Neural cell (in vitro differentiated cells): ENCODE measurements at regions not wholly inside any gene's neighbourhood (a gene's known extent, or its start where the extent isn't known, plus 50 kb on each side); places are given as distances from the start of the nearest gene placed in this dataset.

Experiments used
- EP300 ChIP-seq: fragments of 450-650 bp; conservative IDR thresholded peaks from 2 replicates; pipeline ENCODE4 v1.6.1; 2014; ENCODE audit warnings: antibody characterized with exemption, mild to moderate bottlenecking, moderate library complexity; ENCODE audit not compliant: poor library complexity, severe bottlenecking
- EZH2 ChIP-seq: fragments of 200-600, 300-800 bp; shearing (Covaris generic), sonication (generic); IDR thresholded peaks from 2 replicates; pipeline ENCODE4 v1.6.1; 2014; ENCODE audit warnings: antibody characterized with exemption, low read length, borderline replicate concordance, mild to moderate bottlenecking; ENCODE audit not compliant: insufficient read depth, poor library complexity, severe bottlenecking
- POLR2AphosphoS5 ChIP-seq: IDR thresholded peaks from 2 replicates; pipeline ENCODE4 v1.6.1; 2012
- RAD21 ChIP-seq: fragments of 450-650 bp; conservative IDR thresholded peaks from 2 replicates; pipeline ENCODE4 v1.6.1; 2014; ENCODE audit warnings: antibody characterized with exemption, mild to moderate bottlenecking, moderate library complexity
- TAF1 ChIP-seq: IDR thresholded peaks from 2 replicates; pipeline ENCODE4 v1.6.1; 2012; ENCODE audit warnings: low read depth
- TF ChIP-seq, protein P1 (sequence below): fragments of 450-650 bp; IDR thresholded peaks from 2 replicates; pipeline ENCODE4 v1.5.1; 2014; ENCODE audit warnings: antibody characterized with exemption, mild to moderate bottlenecking, moderate library complexity; ENCODE audit not compliant: poor library complexity, severe bottlenecking
- TF ChIP-seq, protein P2 (sequence below): IDR thresholded peaks from 2 replicates; pipeline ENCODE4 v1.6.1; 2012; ENCODE audit warnings: borderline replicate concordance

DNA sequence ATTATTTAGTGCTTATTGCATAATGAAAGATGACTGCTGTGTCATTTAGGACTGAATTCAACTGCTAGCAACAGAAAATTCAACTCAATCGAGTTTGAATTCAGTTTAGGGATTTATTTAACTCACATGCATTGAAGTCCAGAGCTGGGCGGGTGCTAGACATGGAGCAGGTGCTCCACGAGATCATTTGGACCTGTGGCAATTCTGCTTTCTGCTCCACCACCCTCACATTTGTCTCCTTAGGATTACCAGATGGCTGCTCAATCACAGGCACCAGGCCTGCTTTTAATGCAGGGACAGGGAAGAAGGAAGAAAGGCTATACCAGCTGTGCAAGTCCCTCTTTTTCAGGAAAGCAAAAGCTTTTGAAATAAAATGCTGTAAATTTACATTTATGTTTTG lies 572.9 kb upstream of the SLC8A1 start:
- TF ChIP-seq, protein P1, sequence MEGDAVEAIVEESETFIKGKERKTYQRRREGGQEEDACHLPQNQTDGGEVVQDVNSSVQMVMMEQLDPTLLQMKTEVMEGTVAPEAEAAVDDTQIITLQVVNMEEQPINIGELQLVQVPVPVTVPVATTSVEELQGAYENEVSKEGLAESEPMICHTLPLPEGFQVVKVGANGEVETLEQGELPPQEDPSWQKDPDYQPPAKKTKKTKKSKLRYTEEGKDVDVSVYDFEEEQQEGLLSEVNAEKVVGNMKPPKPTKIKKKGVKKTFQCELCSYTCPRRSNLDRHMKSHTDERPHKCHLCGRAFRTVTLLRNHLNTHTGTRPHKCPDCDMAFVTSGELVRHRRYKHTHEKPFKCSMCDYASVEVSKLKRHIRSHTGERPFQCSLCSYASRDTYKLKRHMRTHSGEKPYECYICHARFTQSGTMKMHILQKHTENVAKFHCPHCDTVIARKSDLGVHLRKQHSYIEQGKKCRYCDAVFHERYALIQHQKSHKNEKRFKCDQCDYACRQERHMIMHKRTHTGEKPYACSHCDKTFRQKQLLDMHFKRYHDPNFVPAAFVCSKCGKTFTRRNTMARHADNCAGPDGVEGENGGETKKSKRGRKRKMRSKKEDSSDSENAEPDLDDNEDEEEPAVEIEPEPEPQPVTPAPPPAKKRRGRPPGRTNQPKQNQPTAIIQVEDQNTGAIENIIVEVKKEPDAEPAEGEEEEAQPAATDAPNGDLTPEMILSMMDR: no peak
- TF ChIP-seq TAF1 (no peak), EZH2 (no peak), POLR2AphosphoS5 (no peak), RAD21 (no peak), EP300 (no peak)
- TF ChIP-seq, protein P2, sequence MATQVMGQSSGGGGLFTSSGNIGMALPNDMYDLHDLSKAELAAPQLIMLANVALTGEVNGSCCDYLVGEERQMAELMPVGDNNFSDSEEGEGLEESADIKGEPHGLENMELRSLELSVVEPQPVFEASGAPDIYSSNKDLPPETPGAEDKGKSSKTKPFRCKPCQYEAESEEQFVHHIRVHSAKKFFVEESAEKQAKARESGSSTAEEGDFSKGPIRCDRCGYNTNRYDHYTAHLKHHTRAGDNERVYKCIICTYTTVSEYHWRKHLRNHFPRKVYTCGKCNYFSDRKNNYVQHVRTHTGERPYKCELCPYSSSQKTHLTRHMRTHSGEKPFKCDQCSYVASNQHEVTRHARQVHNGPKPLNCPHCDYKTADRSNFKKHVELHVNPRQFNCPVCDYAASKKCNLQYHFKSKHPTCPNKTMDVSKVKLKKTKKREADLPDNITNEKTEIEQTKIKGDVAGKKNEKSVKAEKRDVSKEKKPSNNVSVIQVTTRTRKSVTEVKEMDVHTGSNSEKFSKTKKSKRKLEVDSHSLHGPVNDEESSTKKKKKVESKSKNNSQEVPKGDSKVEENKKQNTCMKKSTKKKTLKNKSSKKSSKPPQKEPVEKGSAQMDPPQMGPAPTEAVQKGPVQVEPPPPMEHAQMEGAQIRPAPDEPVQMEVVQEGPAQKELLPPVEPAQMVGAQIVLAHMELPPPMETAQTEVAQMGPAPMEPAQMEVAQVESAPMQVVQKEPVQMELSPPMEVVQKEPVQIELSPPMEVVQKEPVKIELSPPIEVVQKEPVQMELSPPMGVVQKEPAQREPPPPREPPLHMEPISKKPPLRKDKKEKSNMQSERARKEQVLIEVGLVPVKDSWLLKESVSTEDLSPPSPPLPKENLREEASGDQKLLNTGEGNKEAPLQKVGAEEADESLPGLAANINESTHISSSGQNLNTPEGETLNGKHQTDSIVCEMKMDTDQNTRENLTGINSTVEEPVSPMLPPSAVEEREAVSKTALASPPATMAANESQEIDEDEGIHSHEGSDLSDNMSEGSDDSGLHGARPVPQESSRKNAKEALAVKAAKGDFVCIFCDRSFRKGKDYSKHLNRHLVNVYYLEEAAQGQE: no peak
